ENCODE measurements at regions not wholly inside any gene's neighbourhood (a gene's known extent, or its start where the extent isn't known, plus 50 kb on each side); places are given as distances from the start of the nearest gene placed in this dataset.

DNA sequence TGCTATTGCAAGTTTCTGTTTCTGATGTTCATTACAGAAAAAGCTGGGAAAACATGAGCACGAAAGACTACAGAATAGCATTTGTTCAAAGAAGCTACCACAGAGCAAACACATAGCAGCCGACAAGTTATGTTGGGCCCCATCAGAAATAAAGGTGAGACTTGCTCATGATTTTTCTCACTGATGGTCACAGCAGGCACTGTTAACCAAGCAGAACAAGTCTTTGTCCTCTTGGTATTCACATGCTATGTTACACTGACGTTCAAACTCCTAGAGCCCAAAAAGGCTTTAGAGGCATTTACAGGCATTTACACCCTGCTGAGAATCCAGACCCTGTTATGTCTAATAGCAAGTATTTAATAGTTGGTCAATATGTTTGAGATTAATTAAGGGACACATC, 235.0 kb upstream of the HNMT start:
- no peak for DNase-seq (ENCODE audit: low read depth in 2 of 2)

DNA sequence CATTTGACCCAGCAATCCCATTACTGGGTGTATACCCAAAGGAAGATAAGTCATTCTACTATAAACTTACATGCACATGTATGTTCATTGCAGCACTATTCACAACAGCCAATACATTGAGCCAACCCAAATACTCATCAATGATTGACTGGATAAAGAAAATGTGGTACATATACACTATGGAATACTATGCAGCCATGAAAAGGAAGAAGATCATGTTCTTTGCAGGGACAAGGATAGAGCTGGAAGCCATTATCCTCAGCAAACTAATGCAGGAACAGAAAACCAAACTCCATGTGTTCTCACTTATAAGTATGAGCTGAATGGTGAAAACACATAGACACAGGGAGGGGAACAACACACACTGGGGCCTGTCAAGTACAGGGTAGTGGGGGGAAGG, 226.7 kb upstream of the HNMT start:
- DNase-seq (ENCODE audit: low read depth in 2 of 2): no peak

DNA sequence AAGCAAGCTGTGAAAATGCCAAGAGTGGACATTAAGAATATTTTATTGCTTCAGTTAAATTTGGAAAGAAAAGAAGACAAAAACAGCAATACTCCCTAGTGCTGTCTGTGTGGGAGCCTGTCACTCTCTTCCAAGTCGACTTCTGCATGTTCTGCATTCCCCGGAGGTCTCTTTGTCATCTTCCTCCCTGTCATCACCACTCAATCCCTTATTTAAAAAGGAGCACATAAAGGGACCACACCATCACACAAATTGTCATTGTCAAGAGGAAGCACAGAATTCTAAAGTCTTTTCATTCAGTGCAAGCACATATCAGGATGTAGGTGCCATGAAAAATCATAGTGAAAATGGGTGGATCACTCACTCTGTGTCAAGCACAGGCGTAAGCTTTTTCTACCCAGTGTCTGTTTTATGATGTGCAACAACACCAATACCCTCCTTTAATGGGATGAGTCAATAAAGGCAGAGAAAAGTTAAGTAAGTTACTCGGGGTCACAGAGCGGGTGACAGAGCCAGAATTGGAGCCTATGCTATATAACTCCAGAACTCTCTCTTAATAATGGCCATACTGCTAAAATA, 222.4 kb upstream of the HNMT start:
- no peak for DNase-seq (ENCODE audit: low read depth in 2 of 2)

DNA sequence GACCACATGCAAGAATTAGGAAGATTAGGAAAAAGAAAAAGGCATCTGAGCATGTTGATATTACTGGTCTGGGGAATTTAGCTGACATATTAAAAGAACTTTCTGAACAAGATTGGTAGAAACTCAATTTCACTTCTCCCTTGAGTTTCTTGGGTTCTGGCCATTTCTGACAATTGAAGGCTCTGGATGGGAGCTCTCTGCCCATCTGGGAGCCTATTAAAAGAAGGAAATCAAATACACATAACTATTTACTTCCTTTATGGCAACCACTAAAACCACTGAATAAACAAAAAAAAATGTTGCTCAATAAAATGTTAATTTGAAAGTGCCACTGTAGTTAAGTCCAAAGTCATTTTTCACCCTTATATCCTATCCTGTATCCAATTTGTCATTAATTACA, 216.8 kb upstream of the HNMT start:
- DNase-seq (ENCODE audit: low read depth in 2 of 2): no peak

DNA sequence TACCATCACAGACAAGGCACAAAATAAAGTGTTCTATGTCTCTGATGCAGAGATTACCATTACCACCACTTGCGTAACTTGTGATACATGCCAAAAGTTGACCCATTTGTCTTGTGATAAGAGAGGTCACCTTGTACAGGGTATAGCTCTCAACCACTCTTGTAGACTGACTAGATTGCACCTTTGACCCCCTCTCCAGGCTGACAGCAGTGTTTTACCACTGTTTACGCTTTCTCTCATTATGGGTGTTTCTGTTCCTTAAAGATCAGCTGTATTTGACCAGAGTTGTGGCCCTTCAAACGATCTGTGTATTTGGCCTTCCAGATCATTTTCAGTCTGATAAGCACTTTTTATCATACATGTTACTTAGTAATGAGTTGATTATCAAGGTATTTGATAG, 215.7 kb upstream of the HNMT start:
- DNase-seq (ENCODE audit: low read depth in 2 of 2): no peak

DNA sequence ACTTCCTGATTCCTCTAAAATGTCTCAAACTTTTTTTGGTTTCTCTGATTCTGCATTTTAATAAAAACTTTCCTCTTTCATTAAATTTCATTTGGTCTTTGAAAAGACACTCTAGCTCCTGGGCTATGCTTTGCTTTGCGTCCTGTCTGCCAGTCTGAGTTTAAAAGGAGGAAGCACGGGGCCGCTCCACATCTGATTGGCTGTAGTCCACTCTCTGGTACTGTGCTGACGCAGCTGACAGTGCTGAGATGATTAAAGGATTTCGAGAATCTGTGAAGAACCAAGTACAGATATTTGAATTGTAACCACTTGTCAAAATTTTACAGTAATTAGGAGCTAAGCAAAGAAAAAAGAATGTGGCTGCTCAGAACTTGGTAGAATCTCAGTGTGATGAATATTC, 199.6 kb upstream of the HNMT start:
- DNase-seq (ENCODE audit: low read depth in 2 of 2): no peak

DNA sequence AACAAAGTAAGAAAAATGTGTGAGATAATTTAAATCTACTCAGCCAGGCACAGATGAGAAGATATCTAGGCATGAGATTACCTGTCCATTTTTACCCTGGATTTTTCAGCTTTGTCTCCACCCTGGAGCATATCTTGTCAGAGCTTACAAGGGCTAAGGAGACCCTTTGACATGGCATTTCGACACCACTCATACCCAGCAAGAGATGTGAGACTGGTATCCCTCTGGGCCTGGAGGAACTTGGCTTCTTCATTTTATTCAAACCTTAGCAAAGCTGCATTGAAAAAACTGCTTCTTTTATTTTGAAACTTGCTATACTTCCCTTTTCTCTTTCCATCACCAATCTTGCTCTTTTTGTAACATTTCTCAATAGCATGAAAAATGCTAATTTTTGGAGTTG, 194.9 kb upstream of the HNMT start:
- no peak for DNase-seq (ENCODE audit: low read depth in 2 of 2)

DNA sequence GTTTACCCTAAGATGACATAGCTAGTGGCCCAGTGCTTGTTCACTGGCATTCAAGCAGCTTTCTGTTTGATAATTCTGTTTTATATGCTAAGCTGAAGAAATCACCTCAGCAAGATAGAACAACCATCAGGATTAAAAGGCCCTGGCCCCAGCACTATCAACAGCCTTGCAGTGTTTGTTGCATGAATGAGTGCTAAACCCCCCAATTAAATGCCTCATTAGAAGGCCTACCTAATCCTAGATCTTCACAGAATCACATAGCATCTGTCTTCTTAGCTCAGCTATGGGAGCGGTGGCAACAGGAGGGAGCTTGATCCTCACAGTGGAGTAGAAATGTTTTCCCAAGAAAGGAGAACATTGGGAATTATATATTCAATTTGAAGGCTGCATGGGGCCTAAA, 194.1 kb upstream of the HNMT start:
- DNase-seq (ENCODE audit: low read depth in 2 of 2): no peak

DNA sequence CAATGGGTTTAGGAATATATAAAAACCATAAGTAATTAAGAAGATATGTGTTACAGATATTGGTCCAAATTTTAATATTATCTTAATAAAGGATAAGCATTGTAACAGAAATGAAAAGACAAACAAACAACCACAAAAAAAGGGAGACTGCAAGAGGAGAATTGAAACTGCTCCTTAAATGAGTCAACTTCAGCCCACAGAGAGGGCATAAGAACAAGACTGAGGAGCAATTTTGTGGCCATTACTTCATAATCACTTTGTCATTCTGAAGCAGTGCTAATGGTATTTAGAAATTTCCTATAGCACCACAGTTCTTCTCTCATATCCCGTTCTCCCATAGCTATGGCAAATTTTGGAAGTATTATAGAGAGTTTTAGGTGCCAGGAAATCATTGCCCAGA, 193.2 kb upstream of the HNMT start:
- no peak for DNase-seq (ENCODE audit: low read depth in 2 of 2)

DNA sequence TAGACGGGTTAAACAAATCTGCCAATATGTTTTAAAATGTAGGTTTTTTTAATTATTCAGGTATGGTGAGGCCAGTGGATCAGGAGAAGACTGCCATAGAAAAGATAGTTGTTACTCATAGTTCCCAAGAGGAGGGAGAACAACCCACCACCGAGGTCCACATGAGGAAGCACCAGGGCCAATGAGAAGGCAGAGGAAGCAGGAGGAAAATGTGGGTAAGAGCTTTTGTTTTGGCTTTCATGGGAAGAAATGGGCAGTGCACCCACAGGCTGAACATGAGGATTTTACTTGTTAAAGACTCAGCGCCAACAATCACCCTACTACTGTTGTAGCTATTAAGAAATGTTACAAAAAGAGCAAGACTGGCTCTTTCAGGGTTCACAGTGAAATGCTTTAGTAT, 191.8 kb upstream of the HNMT start:
- DNase-seq (ENCODE audit: low read depth in 2 of 2): no peak

DNA sequence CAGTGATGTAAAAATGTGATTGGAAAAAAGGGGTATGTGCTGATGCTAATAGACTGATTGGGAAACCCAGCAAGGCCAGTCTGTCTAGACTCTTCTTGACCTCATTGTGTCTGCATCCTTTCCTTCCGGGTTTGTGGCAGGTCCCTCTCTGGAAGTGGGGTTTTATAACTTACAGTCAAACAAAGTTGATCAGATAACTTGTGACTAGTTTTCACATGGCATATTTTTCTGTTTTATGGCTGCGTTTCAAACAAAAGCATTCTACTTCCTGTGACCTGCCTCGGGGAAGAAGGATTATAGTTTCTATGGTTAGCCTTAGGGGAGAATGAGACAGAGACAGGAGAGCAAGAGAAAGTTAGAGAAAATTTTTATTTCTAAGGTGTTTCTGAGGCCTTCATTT, 188.7 kb upstream of the HNMT start:
- no peak for DNase-seq (ENCODE audit: low read depth in 2 of 2)

DNA sequence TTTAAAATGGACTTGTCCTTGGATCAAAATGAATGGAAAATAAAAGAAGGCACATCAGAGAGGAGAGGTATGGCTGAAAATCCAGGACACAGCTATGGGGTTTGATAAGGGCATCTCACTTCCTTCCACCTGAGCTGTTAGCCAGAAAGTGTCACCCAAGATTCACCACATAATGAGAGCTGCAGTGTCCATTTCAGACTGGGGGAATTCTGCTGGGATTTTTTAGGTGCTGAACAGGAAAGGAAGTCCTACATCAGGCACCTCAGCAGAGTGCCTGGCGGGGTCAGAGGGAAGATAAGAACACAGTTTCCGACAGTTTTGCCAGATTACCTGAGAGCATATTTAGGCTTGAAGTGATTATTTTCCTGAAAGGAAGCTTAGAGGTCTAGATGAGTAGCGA, 187.6 kb upstream of the HNMT start:
- DNase-seq (ENCODE audit: low read depth in 2 of 2): no peak

DNA sequence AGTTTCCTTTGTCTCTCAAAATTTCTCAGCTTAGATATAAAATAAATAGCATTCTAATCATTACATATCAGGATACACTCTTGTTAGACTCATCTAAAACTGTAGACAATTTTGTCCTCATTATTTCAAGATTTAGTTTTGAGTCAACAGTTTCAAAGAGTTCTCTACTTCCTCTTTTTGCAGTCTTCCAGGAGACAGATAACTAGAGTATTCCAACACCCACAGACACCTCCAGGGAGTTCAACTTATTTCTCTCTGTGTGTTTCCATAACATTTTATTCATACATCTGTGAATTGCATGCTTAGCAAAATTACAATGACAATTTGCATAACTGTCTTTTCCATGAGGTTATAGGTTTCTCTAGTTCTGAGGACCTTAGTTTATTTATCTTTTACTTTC, 166.6 kb upstream of the HNMT start:
- no peak for DNase-seq (ENCODE audit: low read depth in 2 of 2)

DNA sequence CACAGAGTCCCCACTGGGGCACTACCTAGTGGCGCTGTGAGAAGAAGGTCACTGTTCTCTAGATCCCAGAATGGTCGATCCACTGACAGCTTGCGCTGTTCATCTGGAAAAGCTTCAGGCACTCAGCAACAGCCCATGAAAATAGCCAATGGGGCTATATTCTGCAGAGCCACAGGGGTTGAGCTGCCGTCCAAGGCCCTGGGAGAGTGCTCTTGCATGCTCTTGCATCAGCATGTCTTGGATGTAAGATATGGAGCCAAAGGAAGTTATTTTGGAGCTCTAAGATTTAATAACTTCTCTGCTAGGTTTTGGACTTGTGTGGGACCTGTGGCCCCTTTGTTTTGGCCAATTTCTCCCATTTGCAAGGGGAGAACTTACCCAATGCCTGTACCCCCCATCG, 164.7 kb upstream of the HNMT start:
- DNase-seq (ENCODE audit: low read depth in 2 of 2): no peak

DNA sequence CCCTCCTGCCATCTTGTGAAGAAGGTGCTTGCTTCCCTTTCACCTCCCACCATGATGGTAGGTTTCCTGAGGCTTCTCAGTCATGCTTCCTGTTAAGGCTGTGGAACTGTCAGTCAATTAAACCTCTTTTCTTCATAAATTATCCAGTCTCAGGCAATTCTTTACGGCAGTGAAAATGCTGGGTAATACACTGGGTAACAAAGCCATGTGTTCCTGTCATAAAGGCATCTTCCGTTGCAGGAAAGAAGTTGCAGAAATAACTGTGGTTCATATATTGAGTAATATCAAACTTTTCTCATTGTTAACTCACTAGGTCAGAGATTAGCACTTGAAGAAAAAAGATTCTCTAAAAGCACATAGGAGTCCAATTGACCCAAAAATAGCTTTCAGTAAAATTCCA, 163.9 kb upstream of the HNMT start:
- no peak for DNase-seq (ENCODE audit: low read depth in 2 of 2)

DNA sequence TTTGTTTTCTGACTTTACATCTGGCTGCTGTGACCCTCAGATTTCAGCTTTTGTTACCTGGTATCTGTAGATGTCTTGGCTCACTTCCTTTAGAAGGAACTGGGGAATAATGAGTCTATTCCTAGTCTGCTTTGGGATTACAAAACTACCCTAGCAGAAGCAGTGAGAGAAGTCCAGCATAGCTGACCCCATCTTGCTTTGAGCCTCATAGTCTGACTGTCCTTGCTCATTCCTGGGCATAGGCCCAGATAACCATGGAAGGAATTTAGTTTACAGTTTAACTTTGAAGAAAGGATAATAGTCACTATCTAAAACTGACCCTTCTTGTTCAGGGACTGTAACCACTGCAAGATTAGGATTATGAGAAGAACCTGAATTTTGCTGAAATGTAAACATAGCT, 163.0 kb upstream of the HNMT start:
- DNase-seq (ENCODE audit: low read depth in 2 of 2): no peak

DNA sequence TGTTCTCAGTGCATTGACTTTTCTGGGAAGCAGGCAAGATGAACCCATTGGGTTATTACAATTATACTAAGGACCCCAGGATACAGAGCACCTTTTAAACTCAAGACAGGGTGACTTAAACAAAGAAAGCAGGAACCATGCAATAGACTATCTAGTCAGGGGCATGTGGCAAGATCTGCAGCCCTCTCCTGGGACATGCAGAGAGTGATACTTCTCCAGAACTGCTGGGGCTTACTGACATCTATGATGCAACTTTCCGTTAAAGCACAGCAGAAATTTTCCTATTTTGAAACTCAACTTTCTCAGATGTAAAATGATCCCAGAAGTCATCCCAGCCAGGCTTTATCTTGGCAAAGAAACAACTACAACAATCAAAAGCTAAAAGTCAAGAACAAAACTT, 162.2 kb upstream of the HNMT start:
- DNase-seq (ENCODE audit: low read depth in 2 of 2): no peak

DNA sequence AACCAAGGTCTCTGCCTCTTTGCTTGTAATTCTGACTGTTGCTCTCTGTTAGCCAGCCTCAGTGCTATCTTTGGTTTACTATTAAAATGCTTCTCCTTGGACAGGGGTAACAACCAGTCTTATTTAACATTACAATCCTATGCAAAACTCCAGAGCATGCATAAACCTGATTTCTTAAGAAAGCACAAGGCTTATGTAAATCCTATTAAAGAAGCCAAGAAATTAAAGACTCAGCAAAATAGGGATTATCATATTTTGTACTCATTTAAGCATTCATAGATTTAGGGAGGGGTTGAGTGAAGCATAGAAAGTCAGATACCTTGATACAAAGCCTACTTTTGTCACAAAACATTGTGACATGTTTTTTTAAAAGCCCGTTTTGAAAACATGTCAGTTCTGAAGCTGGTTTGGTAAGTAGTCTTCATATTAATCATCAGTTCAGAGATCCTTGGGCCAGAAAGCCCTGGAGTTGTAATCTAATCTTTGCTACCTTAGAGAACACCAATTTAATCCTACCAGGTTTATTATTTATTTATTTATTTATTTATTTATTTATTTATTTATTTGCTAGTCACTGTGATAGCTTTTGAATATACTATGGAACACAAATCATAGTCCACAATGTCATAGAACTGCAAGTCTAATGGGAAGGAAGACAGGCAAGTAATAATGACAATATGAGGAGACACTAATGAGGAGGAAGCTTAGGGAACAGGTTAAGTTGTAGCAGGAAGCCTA, 158.0 kb upstream of the HNMT start:
- no peak for DNase-seq (ENCODE audit: low read depth in 2 of 2)

DNA sequence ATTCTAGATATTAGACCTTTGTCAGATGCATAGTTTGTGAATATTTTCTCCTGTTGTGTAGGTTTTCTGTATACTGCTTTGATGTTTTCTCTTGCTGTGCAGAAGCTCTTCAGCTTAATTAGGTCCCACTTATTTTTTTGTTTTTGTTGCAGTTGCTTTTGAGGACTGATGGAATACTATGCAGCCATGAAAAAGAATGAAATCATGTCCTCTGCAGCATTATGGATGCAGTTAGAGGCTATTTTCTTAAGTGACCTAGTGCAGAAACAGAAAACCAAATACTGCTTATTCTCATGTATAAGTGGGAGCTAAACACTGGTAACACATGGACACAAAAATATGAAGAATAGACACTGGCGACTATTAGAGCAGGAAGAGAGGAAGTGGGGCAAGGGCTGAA, 155.0 kb upstream of the HNMT start:
- no peak for DNase-seq (ENCODE audit: low read depth in 2 of 2)

DNA sequence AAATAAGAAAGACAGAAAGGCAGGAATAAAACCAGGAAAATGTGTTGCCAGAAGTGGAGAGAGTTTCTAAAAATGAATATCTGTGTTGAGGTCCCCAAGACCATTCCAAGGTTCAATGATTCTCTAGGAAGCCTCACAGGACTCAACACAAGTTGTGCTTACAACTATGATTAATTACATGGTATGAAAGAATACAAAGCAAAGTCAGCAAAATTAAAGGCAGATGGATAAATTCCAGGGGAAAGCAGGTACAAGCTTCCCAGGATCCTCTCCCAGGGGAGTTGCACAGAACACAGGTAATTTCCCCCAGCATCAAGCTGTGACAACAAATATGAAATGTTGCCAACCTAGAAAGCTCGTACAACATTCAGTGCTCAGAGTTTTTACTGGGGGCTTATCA, 154.4 kb upstream of the HNMT start:
- DNase-seq (ENCODE audit: low read depth in 2 of 2): no peak

DNA sequence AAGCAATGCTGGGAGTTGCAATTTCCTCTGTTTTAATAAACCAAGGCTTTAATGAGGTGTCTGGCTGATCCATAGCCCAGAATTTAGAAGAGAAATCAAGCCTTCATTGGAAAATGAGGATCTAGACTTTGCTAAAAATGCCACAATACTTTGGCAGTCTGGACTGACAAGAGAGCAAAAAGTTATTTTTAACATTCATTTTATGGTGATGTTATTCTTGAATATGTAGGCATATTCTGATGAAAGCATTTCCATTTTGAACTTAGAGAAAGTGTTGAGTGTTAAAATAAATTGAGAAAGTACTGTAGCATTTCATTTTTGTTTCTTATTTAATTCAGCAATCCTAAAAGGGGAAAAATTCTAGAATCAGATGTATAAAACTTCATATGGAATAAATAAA, 151.8 kb upstream of the HNMT start:
- DNase-seq (ENCODE audit: low read depth in 2 of 2): no peak

DNA sequence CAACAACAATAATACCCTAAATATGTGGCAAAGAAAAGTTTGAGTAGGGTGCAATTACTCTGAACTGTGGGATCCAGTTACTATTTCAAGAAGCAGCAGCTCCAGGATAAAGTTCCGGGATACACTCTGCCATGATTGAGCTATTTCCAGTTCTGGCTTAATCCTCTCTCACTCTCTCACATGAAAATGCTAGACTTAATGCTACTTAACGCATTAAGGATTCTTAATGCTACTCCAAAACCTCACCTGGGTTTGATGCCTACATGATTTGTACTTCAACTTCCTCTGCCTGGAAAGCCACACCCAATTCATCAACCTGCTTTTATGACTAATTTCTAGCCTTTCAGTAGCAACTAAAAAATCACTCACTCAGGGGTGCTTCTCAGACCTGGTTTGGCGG, 151.1 kb upstream of the HNMT start:
- DNase-seq (ENCODE audit: low read depth in 2 of 2): no peak

DNA sequence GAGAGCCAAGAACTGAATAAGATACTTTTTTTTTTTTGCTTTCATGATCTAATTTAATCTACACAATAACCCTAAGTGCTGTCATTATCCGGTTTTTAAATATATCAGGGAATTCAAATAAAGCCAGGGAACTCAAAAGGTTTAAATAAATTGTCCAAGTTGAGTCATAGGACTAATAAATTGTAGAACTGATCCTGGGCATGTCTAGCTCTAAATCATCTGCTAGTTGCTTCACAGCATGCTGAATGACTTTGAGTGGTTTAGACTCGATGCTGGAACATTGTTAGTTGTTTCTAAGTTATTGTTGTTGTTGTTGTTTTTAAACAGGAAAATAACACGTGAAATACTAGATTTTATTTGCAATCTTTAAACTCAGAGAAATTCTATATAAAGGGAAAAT, 147.2 kb upstream of the HNMT start:
- no peak for DNase-seq (ENCODE audit: low read depth in 2 of 2)

DNA sequence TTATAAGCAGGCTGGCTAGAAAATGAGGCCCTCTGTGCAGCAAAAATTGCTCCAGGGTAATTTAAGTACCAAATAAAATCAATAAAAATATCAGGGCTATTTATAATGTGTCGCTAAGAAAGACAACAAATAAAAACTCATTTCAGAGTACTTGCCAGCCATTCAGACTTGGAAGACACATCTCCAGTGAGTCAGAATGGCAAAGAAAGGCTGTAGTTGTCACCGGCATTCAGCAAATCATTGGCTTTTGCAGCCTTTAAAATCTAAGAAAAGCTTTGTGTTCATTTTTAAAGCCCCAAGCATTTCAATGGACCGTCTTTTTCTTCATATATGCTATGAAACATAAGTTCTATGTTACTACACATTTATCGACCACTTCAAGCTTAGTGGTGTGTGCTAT, 141.1 kb upstream of the HNMT start:
- DNase-seq (ENCODE audit: low read depth in 2 of 2): no peak

Measured in stimulated activated CD8-positive, alpha-beta memory T cell treated with anti-CD3 and anti-CD28 coated beads, Interleukin-15, amount 100 ng/mL, for 48 hours (primary cell).